H1 (cell line): ENCODE measurements at regions not wholly inside any gene's neighbourhood (a gene's known extent, or its start where the extent isn't known, plus 50 kb on each side); places are given as distances from the start of the nearest gene placed in this dataset.

Experiments used
- ATF2 ChIP-seq: IDR thresholded peaks from 2 replicates; pipeline ENCODE4 v1.6.1; 2012; ENCODE audit warnings: low read length, inconsistent platforms
- CTCF ChIP-seq, 3 experiments: IDR thresholded peaks; 1 replicate in 2 of 3; 2 replicates in 1 of 3; pipeline versions ENCODE4 v1.5.1 to v1.6.1; 2011; ENCODE audit warnings: low read length in 3 of 3, mild to moderate bottlenecking in 3 of 3, inconsistent platforms in 2 of 3, low read depth in 1 of 3, moderate library complexity in 1 of 3; ENCODE audit not compliant: insufficient read depth in 1 of 3; ENCODE audit errors: control extremely low read depth in 1 of 3
- JUND ChIP-seq: IDR thresholded peaks from 2 replicates; pipeline ENCODE4 v1.6.1; 2011; ENCODE audit warnings: mild to moderate bottlenecking, improper control_type of control experiment, low read length
- POLR2A ChIP-seq, 2 experiments: IDR thresholded peaks; 1 replicate in 1 of 2; 2 replicates in 1 of 2; pipeline ENCODE4 v1.6.1; 2011; ENCODE audit warnings: low read depth in 2 of 2, low read length in 2 of 2, mild to moderate bottlenecking in 2 of 2; ENCODE audit errors: control extremely low read depth in 1 of 2
- RAD21 ChIP-seq, 2 experiments: IDR thresholded peaks in 1 of 2; conservative IDR thresholded peaks in 1 of 2; 2 replicates each; pipeline ENCODE4 v1.6.1; 2011; ENCODE audit warnings: low read depth in 2 of 2, low read length in 2 of 2, improper control_type of control experiment in 1 of 2, inconsistent platforms in 1 of 2, mild to moderate bottlenecking in 1 of 2, moderate library complexity in 1 of 2
- SP1 ChIP-seq: IDR thresholded peaks from 2 replicates; pipeline ENCODE4 v1.6.1; 2011; ENCODE audit warnings: low read depth, low read length
- TCF12 ChIP-seq: IDR thresholded peaks from 2 replicates; pipeline ENCODE4 v1.6.1; 2011; ENCODE audit warnings: low read depth, mild to moderate bottlenecking, low read length

GRCh38 chr12:34347367-34347766 is 325.1 kb downstream of the ALG10 start:
- TF ChIP-seq JUND (no peak), TCF12 (no peak), RAD21 (IDR thresholded peaks at IDR 0.05 in 1 of 2, conservative IDR thresholded peaks at IDR 0.05 in 1 of 2; ENCODE audit: low read depth in 2 of 2, low read length in 2 of 2) (no peak), CTCF (IDR thresholded peaks at IDR 0.05; ENCODE audit: control extremely low read depth in 1 of 3, insufficient read depth in 1 of 3, low read depth in 1 of 3, low read length in 3 of 3) (no peak), SP1 (no peak), POLR2A (IDR thresholded peaks at IDR 0.05; ENCODE audit: control extremely low read depth in 1 of 2, low read depth in 2 of 2, low read length in 2 of 2) (no peak), ATF2 (no peak)
